K562 (cell line): ENCODE measurements at regions not wholly inside any gene's neighbourhood (a gene's known extent, or its start where the extent isn't known, plus 50 kb on each side); places are given as distances from the start of the nearest gene placed in this dataset.

ENCODE experiments used
- ATAC-seq: fragments of 200-7000 bp; cut with Tn5 transposase; 3 replicates; pipeline ENCODE4 v1.9.1; 2020; ENCODE audit warnings: moderate library complexity
- BruUV-seq: library from RNA; stranded (reverse); fragments of 400-500 nt; replicated peaks from 2 replicates; lab custom pipeline; 2021; lab: Mats Ljungman, UMichigan
- CTCF ChIA-PET: fragments of 300-600 bp; formaldehyde crosslinking; extraction: SDS; loops from one replicate; lab custom pipeline; 2021; ENCODE audit warnings: low intra/inter-chr PET ratio; lab: Yijun Ruan, JAX
- POLR2A ChIA-PET: fragments of 300-600, 350-650 bp; sonication (Branson Sonifier 250); formaldehyde crosslinking; extraction: SDS; loops from one replicate; lab custom pipeline; 2021; ENCODE audit warnings: antibody characterized with exemption, inconsistent platforms; lab: Yijun Ruan, JAX
- DNase-seq, 4 experiments: peaks; one replicate each; pipeline versions ENCODE4 v3.0.0 to v3.0.0-alpha.2; 2011 to 2018; ENCODE audit warnings: low spot score in 3 of 4, mixed read lengths in 3 of 4; ENCODE audit errors: extremely low read depth in 1 of 4
- FAIRE-seq: peaks from 2 replicates; lab custom pipeline; 2011; peaks lifted over from hg19 to GRCh38; lab: Jason Lieb, UNC
- H2AFZ ChIP-seq: 2 replicates; pipeline ENCODE4 v1.6.0; 2011; ENCODE audit warnings: low read depth, low read length, control low read depth, inconsistent platforms
- H3K27ac ChIP-seq: fragments of 200-600 bp; 3 replicates; pipeline ENCODE4 v1.8.0; 2011; ENCODE audit warnings: low read depth, mild to moderate bottlenecking, control low read depth, inconsistent platforms, low read length, moderate library complexity, mixed read lengths; ENCODE audit errors: extremely low read depth
- H3K27me3 ChIP-seq, 2 experiments: fragments of 300-600 bp in 1 of 2; 2 replicates in 1 of 2; 3 replicates in 1 of 2; pipeline versions ENCODE4 v1.6.0 to v1.8.0; 2011; ENCODE audit warnings: inconsistent platforms in 2 of 2, low read length in 2 of 2, mild to moderate bottlenecking in 1 of 2, mixed read lengths in 1 of 2, moderate library complexity in 1 of 2; ENCODE audit not compliant: control insufficient read depth in 2 of 2, insufficient read depth in 2 of 2
- H3K36me3 ChIP-seq: fragments of 300-600 bp; 3 replicates; pipeline ENCODE4 v1.8.0; 2011; ENCODE audit warnings: mild to moderate bottlenecking, low read length, inconsistent platforms; ENCODE audit not compliant: control insufficient read depth, insufficient read depth
- H3K4me1 ChIP-seq, 2 experiments: fragments of 200-600 bp in 1 of 2; replicated peaks in 1 of 2; 2 replicates in 1 of 2; 3 replicates in 1 of 2; pipeline versions ENCODE4 v1.5.1 to v1.8.0; 2011; ENCODE audit warnings: inconsistent platforms in 2 of 2, low read length in 2 of 2, mild to moderate bottlenecking in 1 of 2, mixed read lengths in 1 of 2, moderate library complexity in 1 of 2; ENCODE audit not compliant: control insufficient read depth in 2 of 2, insufficient read depth in 2 of 2
- H3K4me2 ChIP-seq: 2 replicates; pipeline ENCODE4 v1.6.1; 2011; ENCODE audit warnings: low read length, control low read depth, inconsistent platforms, mixed read lengths; ENCODE audit not compliant: insufficient read depth
- H3K4me3 ChIP-seq: fragments of 200-600 bp; sonication (generic), shearing (Covaris generic); 2 replicates; pipeline ENCODE4 v1.5.1; 2016; ENCODE audit warnings: control low read depth, inconsistent platforms
- H3K79me2 ChIP-seq: fragments of 200-600 bp; 3 replicates; pipeline ENCODE4 v1.8.0; 2011; ENCODE audit warnings: low read length, inconsistent platforms; ENCODE audit not compliant: control insufficient read depth, insufficient read depth
- H3K9ac ChIP-seq, 2 experiments: 2 replicates each; pipeline versions ENCODE4 v1.6.0 to v1.6.1; 2011; ENCODE audit warnings: low read depth in 2 of 2, low read length in 2 of 2, control low read depth in 1 of 2, inconsistent platforms in 1 of 2, mild to moderate bottlenecking in 1 of 2, mixed read lengths in 1 of 2; ENCODE audit not compliant: insufficient read depth in 1 of 2
- H3K9me1 ChIP-seq: one replicate; pipeline ENCODE4 v1.6.0; 2011; ENCODE audit warnings: inconsistent platforms, mild to moderate bottlenecking, low read length, moderate library complexity; ENCODE audit not compliant: control insufficient read depth, insufficient read depth
- H3K9me3 ChIP-seq: replicated peaks from 2 replicates; pipeline ENCODE4 v1.5.1; 2011; ENCODE audit warnings: low read depth, low read length, inconsistent platforms; ENCODE audit not compliant: control insufficient read depth, insufficient read depth
- H4K20me1 ChIP-seq: replicated peaks from 2 replicates; pipeline ENCODE4 v1.6.1; 2011; ENCODE audit warnings: low read length, inconsistent platforms, mixed read lengths; ENCODE audit not compliant: control insufficient read depth, insufficient read depth
- ATF1 ChIP-seq, 2 experiments: fragments of 450-650 bp in 1 of 2; IDR thresholded peaks; 2 replicates each; pipeline ENCODE4 v1.6.1; 2016; ENCODE audit warnings: missing compliant biosample characterization in 1 of 2, missing genetic modification characterization in 1 of 2
- E2F4 ChIP-seq: sonication (generic); formaldehyde crosslinking; IDR thresholded peaks from 2 replicates; pipeline ENCODE4 v1.8.0; 2022; ENCODE audit warnings: mild to moderate bottlenecking, low read depth, missing genetic modification reagents
- SIN3B ChIP-seq: fragments of 450-650 bp; IDR thresholded peaks from 2 replicates; pipeline ENCODE4 v1.6.1; 2017; ENCODE audit warnings: low read depth, mild to moderate bottlenecking, moderate library complexity
- ZNF324 ChIP-seq: fragments of 250-450 bp; sonication (Bioruptor Pico); IDR thresholded peaks from 2 replicates; pipeline ENCODE4 v1.4.0; 2020; ENCODE audit warnings: mild to moderate bottlenecking
- WGBS: fragments of 100-300 bp; shearing (Covaris generic); methylation state at CpG from one replicate; pipeline ENCODE4 v1.1.6; 2016; ENCODE audit warnings: low coverage, mixed read lengths; ENCODE audit not compliant: insufficient coverage; ENCODE audit errors: missing lambda C conversion rate; 5-methylcytosine and 5-hydroxymethylcytosine counted together
- in situ Hi-C: fragments of 300-500 bp; cut with MboI; formaldehyde crosslinking; loops from 4 replicates; pipeline ENCODE4 v1.15.0; 2018; ENCODE audit warnings: inconsistent platforms, mixed read lengths
- intact Hi-C: fragments of 100-400 bp; cut with micrococcal nuclease; formaldehyde crosslinking; loops from 2 replicates; pipeline ENCODE4 v1.14.2; 2022

GRCh38 chr2:19649785-19650380 is 251.9 kb downstream of the TTC32 start:
- Histone ChIP-seq H3K4me3 (no peak overlapping the region), H3K9me3 (no peaks in the 10 kb centered on the region), H3K36me3 (no peaks in the 10 kb centered on the region), H3K4me2 (no peak overlapping the region), H2AFZ (no peak overlapping the region), H3K9ac (no peak overlapping the region), H3K79me2 (no peaks in the 10 kb centered on the region), H3K27ac (no peak overlapping the region), H4K20me1 (no peaks in the 10 kb centered on the region), H3K27me3 (no peaks in the 10 kb centered on the region), H3K4me1 (no peaks in the 10 kb centered on the region), H3K9me1 (no peaks in the 10 kb centered on the region)
- ChIA-PET CTCF (no interaction called here), POLR2A (interaction anchor here (0.6 kb wide), 2 partner anchors 18 to 364 kb away, joined by 3 to 4 read pairs; no protein-coding TSS in a partner anchor)
- 2% methylated on average over 8 of the region's 8 CpGs for WGBS
- DNase-seq (no peak), FAIRE-seq (no peak), ATAC-seq (no peak)
- BruUV-seq, result no TSS peak
- intact Hi-C loops, result no loop called here
- in situ Hi-C loops, result no loop called here
- TF ChIP-seq ATF1 (CRISPR knock-in tag; IDR thresholded peaks at IDR 0.05), result no peak
- no peak for TF ChIP-seq ATF1 (tag; IDR thresholded peaks at IDR 0.05)
- no peak for TF ChIP-seq ZNF324

- H3K27me3 ChIP-seq, result no peaks in the 10 kb centered on the region
- in situ Hi-C loops, result no loop called here
- no peak for TF ChIP-seq SIN3B
- no peak for TF ChIP-seq E2F4 (CRISPR knock-in tag)
- TF ChIP-seq, all 486 proteins: peak for 0
- BruUV-seq, result no TSS peak
- H3K79me2 ChIP-seq, result no peaks in the 10 kb centered on the region
- H3K36me3 ChIP-seq, result no peaks in the 10 kb centered on the region
- H3K4me1 ChIP-seq, result no peaks in the 10 kb centered on the region
- CTCF ChIA-PET, result no interaction called here
- no peak for ATAC-seq
- intact Hi-C loops, result no loop called here
- H4K20me1 ChIP-seq, result no peaks in the 10 kb centered on the region
- H3K27ac ChIP-seq, result no peak overlapping the region
- H3K4me2 ChIP-seq, result no peak overlapping the region
- no peak overlapping the region for H3K4me3 ChIP-seq
- H3K9ac ChIP-seq, result no peak overlapping the region
- POLR2A ChIA-PET, result no interaction called here
- H2AFZ ChIP-seq, result no peak overlapping the region
- H3K9me1 ChIP-seq, result no peaks in the 10 kb centered on the region
- WGBS, result 0% methylated on average over 1 of the region's 1 CpG
- DNase-seq, result no peak
- H3K9me3 ChIP-seq, result no peaks in the 10 kb centered on the region
- no peak for FAIRE-seq
Observed at GRCh38 chr2:19649142-19649541, 252.6 kb downstream of the TTC32 start.
